ENCODE measurements at regions not wholly inside any gene's neighbourhood (a gene's known extent, or its start where the extent isn't known, plus 50 kb on each side); places are given as distances from the start of the nearest gene placed in this dataset.

- TF ChIP-seq RAD21 (IDR thresholded peaks at IDR 0.05; ENCODE audit: low read depth), result no peak
- no peak for TF ChIP-seq EP300 (IDR thresholded peaks at IDR 0.05; ENCODE audit: borderline replicate concordance)
- TF ChIP-seq FOXM1 (IDR thresholded peaks at IDR 0.05; ENCODE audit: borderline replicate concordance, low read depth), result no peak
- TF ChIP-seq CEBPB (IDR thresholded peaks at IDR 0.05), result no peak
- no peak for TF ChIP-seq REST (IDR thresholded peaks at IDR 0.05; ENCODE audit: low read depth)
- no peak for TF ChIP-seq CREB1 (IDR thresholded peaks at IDR 0.05; ENCODE audit: low read depth)
- TF ChIP-seq NFIC (IDR thresholded peaks at IDR 0.05), result no peak
- no peak for TF ChIP-seq TAF1 (IDR thresholded peaks at IDR 0.05; ENCODE audit: low read depth)
- TF ChIP-seq ZBTB7A (IDR thresholded peaks at IDR 0.05; ENCODE audit: low read depth), result no peak
- TF ChIP-seq TCF12 (IDR thresholded peaks at IDR 0.05; ENCODE audit: low read depth), result no peak
- TF ChIP-seq EGR1 (IDR thresholded peaks at IDR 0.05), result no peak
- no peak for TF ChIP-seq MAX (IDR thresholded peaks at IDR 0.05)
- TF ChIP-seq TEAD4 (IDR thresholded peaks at IDR 0.05), result no peak
Observed at GRCh38 chr10:107453561-107453960, 289.1 kb upstream of the SORCS1 start.

Data from Ishikawa (cell line).